AG04450 (cell line): ENCODE measurements at regions not wholly inside any gene's neighbourhood (a gene's known extent, or its start where the extent isn't known, plus 50 kb on each side); places are given as distances from the start of the nearest gene placed in this dataset.
"Not testable (repeated sequence)": the region's sequence is repeated elsewhere in the genome, so short reads cannot be mapped to it uniquely, and the experiment has no call there.

Experiments used
- CTCF ChIA-PET: fragments of 300-600, 350-600 bp; formaldehyde crosslinking; extraction: SDS; loops from one replicate; lab custom pipeline; 2022; ENCODE audit warnings: antibody characterized with exemption, inconsistent platforms; lab: Charles Lee
- POLR2A ChIA-PET: fragments of 350-600 bp; formaldehyde crosslinking; extraction: SDS; loops from one replicate; lab custom pipeline; 2021; ENCODE audit warnings: antibody characterized with exemption, inconsistent platforms; lab: Yijun Ruan, JAX
- DNase-seq: peaks from one replicate; pipeline ENCODE4 v3.0.0-alpha.2; 2011; ENCODE audit warnings: low read depth, low spot score
- H3K27ac ChIP-seq: one replicate; pipeline ENCODE4 v1.5.1; 2012; ENCODE audit warnings: low read depth, low read length, control low read depth
- H3K27me3 ChIP-seq: one replicate; pipeline ENCODE4 v1.6.0; 2012; ENCODE audit warnings: low read length; ENCODE audit not compliant: control insufficient read depth, insufficient read depth
- H3K4me3 ChIP-seq: 2 replicates; pipeline ENCODE4 v1.5.1; 2011; ENCODE audit warnings: mild to moderate bottlenecking, low read depth, low read length, control low read depth
- H3K9me3 ChIP-seq: 2 replicates; pipeline ENCODE4 v1.5.1; 2012; ENCODE audit warnings: low read length; ENCODE audit not compliant: control insufficient read depth, insufficient read depth
- TF ChIP-seq, protein P1 (sequence below): IDR thresholded peaks from 2 replicates; pipeline ENCODE4 v1.5.1; 2011; ENCODE audit warnings: low read depth, low read length, control low read depth, inconsistent platforms

DNA sequence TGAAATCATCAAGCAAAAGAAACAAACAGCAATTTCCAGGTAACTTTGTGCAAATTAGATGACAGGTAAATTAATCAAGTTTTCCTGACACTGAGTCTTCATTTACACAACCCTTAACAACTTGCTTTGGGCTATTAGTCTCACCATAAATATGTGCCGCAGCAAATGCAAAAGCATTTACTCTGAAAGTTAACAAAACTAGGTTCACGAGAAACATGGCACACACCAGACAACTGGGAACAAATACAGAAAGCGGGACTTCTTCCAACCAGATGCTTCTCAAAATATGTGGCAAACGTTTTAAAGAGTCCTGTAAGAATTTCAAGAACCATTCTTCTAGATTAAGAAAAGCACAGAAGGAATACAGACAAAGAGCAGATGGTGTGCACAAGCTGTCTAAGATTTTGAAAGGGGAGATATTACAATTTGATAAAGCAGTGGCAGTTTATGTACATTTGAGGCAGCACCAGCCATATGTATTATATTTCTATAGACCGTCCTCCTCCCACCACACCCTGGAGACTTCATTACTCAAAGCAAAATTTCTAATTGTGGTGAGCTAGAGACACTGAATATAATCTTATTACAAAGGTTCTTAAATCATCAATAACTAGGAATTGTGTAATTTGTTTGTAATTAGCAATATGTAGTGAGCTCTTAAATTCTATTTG, 192.5 kb upstream of the ADAMTS3 start:
- no peaks in the 10 kb centered on the region for H3K27me3 ChIP-seq
- no peak for DNase-seq
- POLR2A ChIA-PET = no interaction called here
- CTCF ChIA-PET = no interaction called here
- no peak overlapping the region for H3K4me3 ChIP-seq
- TF ChIP-seq, protein P1, sequence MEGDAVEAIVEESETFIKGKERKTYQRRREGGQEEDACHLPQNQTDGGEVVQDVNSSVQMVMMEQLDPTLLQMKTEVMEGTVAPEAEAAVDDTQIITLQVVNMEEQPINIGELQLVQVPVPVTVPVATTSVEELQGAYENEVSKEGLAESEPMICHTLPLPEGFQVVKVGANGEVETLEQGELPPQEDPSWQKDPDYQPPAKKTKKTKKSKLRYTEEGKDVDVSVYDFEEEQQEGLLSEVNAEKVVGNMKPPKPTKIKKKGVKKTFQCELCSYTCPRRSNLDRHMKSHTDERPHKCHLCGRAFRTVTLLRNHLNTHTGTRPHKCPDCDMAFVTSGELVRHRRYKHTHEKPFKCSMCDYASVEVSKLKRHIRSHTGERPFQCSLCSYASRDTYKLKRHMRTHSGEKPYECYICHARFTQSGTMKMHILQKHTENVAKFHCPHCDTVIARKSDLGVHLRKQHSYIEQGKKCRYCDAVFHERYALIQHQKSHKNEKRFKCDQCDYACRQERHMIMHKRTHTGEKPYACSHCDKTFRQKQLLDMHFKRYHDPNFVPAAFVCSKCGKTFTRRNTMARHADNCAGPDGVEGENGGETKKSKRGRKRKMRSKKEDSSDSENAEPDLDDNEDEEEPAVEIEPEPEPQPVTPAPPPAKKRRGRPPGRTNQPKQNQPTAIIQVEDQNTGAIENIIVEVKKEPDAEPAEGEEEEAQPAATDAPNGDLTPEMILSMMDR = no peak
- H3K27ac ChIP-seq = no peak overlapping the region
- peaks cover 6% of the 10 kb centered on the region; the same call in 1 of the 2 replicates for H3K9me3 ChIP-seq

DNA sequence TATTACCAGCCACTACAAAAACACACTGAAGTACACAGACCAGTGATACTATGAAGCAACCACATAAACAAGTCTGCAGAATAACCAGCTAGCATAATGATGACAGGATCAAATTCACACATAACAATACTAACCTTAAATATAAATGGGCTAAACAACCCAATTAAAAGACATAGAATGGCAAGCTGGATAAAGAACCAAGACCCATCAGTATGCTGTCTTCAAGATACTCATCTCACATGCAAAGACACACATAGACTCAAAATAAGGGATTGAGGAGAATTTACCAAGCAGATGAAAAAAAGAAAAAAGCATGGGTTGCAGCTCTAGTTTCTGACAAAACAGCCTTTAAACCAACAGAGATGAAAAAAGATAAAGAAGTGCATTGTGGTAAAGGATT, 184.4 kb upstream of the ADAMTS3 start:
- DNase-seq, CTCF ChIA-PET, H3K27ac ChIP-seq, H3K4me3 ChIP-seq, H3K9me3 ChIP-seq, POLR2A ChIA-PET, H3K27me3 ChIP-seq: not testable (repeated sequence)

GRCh38 chr4:72744103-72744725, 175.2 kb upstream of the ADAMTS3 start:
- TF ChIP-seq, protein P1 = no peak
- no peak for DNase-seq
- Histone ChIP-seq H3K4me3 (no peak overlapping the region), H3K27me3 (no peaks in the 10 kb centered on the region), H3K27ac (no peak overlapping the region), H3K9me3 (no peaks in the 10 kb centered on the region)
- POLR2A ChIA-PET = no interaction called here
- CTCF ChIA-PET = no interaction called here

DNA sequence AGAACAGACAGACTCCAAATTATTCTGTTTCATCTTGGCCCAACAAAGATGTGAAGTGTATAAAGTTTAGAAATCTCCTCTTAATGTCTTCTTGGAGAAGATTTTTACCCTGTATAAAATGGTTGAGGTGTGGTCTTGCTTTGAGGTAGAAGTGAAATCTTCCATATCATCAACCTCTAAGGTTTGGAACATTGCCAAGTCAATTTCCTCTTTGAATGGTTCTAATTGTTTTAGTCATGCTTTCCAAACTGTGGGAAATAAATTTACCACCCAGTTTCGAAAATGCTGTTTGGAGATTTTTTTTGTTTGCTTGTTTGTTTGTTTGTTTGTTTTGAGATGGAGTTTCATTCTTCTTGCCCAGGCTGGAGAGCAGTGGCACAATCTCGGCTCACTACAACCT, 174.1 kb upstream of the ADAMTS3 start:
- CTCF ChIA-PET = no interaction called here
- no peaks in the 10 kb centered on the region for H3K27me3 ChIP-seq
- no peak overlapping the region for H3K27ac ChIP-seq
- POLR2A ChIA-PET = no interaction called here
- TF ChIP-seq, protein P1 = no peak
- no peak for DNase-seq
- H3K4me3 ChIP-seq = no peak overlapping the region
- H3K9me3 ChIP-seq = no peaks in the 10 kb centered on the region

DNA sequence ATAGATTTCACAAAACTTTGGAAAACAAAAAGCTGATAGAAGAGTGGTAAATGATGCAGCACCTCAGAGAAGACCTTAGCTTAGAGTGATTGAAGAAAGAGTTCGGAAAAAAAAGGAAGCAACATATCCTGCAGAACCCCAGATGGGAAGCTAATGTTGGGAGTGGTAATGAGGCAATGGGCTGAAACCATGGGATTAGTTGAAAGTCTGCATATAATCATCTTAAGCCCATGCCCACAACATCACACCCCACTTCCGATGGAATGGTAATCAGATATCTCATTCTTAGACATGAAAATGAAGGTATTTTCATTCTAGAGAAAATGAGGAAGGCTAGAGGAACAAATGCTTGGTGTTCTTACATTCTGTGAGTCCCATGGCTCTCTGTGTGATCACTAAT, 146.3 kb upstream of the ADAMTS3 start:
- TF ChIP-seq, protein P1 = no peak
- CTCF ChIA-PET = no interaction called here
- H3K27ac ChIP-seq = no peak overlapping the region

More for the DNA sequence above, 146.3 kb upstream of the ADAMTS3 start:
- Histone ChIP-seq H3K4me3 (no peak overlapping the region), H3K9me3 (no peaks in the 10 kb centered on the region), H3K27me3 (no peaks in the 10 kb centered on the region)
- no peak for DNase-seq
- POLR2A ChIA-PET = interaction anchor here (0.6 kb wide), 1 partner anchor 337 kb away, joined by 3 read pairs; no protein-coding TSS in a partner anchor
